Trophoblast cell (in vitro differentiated cells and primary cell): ENCODE measurements at regions not wholly inside any gene's neighbourhood (a gene's known extent, or its start where the extent isn't known, plus 50 kb on each side); places are given as distances from the start of the nearest gene placed in this dataset.

Experiments used
- DNase-seq, 2 donors: peaks; one replicate each; pipeline ENCODE4 v3.0.0-alpha.2; 2016
- H2AFZ ChIP-seq: 2 replicates; pipeline ENCODE4 v1.6.1; 2013; ENCODE audit warnings: low read length, moderate library complexity, mild to moderate bottlenecking; ENCODE audit not compliant: insufficient read depth, poor library complexity
- H2AK5ac ChIP-seq: 2 replicates; pipeline ENCODE4 v1.6.1; 2013; ENCODE audit warnings: mild to moderate bottlenecking, low read length
- H2BK120ac ChIP-seq: 2 replicates; pipeline ENCODE4 v1.6.1; 2013; ENCODE audit warnings: low read length, mild to moderate bottlenecking, moderate library complexity; ENCODE audit not compliant: insufficient read depth, poor library complexity
- H2BK12ac ChIP-seq: 2 replicates; pipeline ENCODE4 v1.6.1; 2013; ENCODE audit warnings: mild to moderate bottlenecking, low read length, moderate library complexity
- H2BK5ac ChIP-seq: 2 replicates; pipeline ENCODE4 v1.6.1; 2013; ENCODE audit warnings: low read length, low read depth, moderate library complexity, mild to moderate bottlenecking; ENCODE audit not compliant: poor library complexity
- H3K14ac ChIP-seq: 2 replicates; pipeline ENCODE4 v1.6.1; 2013; ENCODE audit warnings: mild to moderate bottlenecking, low read length
- H3K18ac ChIP-seq: 2 replicates; pipeline ENCODE4 v1.6.1; 2013; ENCODE audit warnings: mild to moderate bottlenecking, low read length
- H3K23ac ChIP-seq: 2 replicates; pipeline ENCODE4 v1.6.1; 2013; ENCODE audit warnings: low read length
- H3K27ac ChIP-seq: 2 replicates; pipeline ENCODE4 v1.5.1; 2013; ENCODE audit warnings: low read depth, mild to moderate bottlenecking, inconsistent platforms, low read length, moderate library complexity
- H3K27me3 ChIP-seq: 2 replicates; pipeline ENCODE4 v1.6.1; 2013; ENCODE audit warnings: inconsistent platforms, mild to moderate bottlenecking, low read length, moderate library complexity; ENCODE audit not compliant: insufficient read depth
- H3K36me3 ChIP-seq, 2 experiments: 1 replicate in 1 of 2; 2 replicates in 1 of 2; pipeline ENCODE4 v1.6.1; 2013; ENCODE audit warnings: low read length in 2 of 2, mild to moderate bottlenecking in 2 of 2, moderate library complexity in 1 of 2; ENCODE audit not compliant: insufficient read depth in 2 of 2, control insufficient read depth in 1 of 2
- H3K4ac ChIP-seq: 2 replicates; pipeline ENCODE4 v1.6.1; 2013; ENCODE audit warnings: low read depth, mild to moderate bottlenecking, low read length, moderate library complexity
- H3K4me1 ChIP-seq, 2 experiments: 1 replicate in 1 of 2; 2 replicates in 1 of 2; pipeline ENCODE4 v1.6.1; 2013; ENCODE audit warnings: low read length in 2 of 2, mild to moderate bottlenecking in 2 of 2, moderate library complexity in 1 of 2; ENCODE audit not compliant: insufficient read depth in 2 of 2, control insufficient read depth in 1 of 2
- H3K4me2 ChIP-seq: 2 replicates; pipeline ENCODE4 v1.6.1; 2013; ENCODE audit warnings: inconsistent platforms, mild to moderate bottlenecking, low read length, moderate library complexity
- H3K4me3 ChIP-seq: 2 replicates; pipeline ENCODE4 v1.5.1; 2013; ENCODE audit warnings: mild to moderate bottlenecking, low read depth, low read length, inconsistent platforms
- H3K79me1 ChIP-seq: one replicate; pipeline ENCODE4 v1.6.1; 2013; ENCODE audit warnings: low read length
- H3K79me2 ChIP-seq: 2 replicates; pipeline ENCODE4 v1.6.1; 2013; ENCODE audit warnings: low read length, mild to moderate bottlenecking; ENCODE audit not compliant: control insufficient read depth, insufficient read depth, poor library complexity
- H3K9ac ChIP-seq: 2 replicates; pipeline ENCODE4 v1.6.1; 2013; ENCODE audit warnings: mild to moderate bottlenecking, low read length
- H3K9me3 ChIP-seq: 2 replicates; pipeline ENCODE4 v1.6.1; 2013; ENCODE audit warnings: low read depth, mild to moderate bottlenecking, control low read depth, inconsistent platforms, low read length; ENCODE audit not compliant: insufficient read depth
- H4K12ac ChIP-seq: 2 replicates; pipeline ENCODE4 v1.6.1; 2013; ENCODE audit warnings: low read depth, mild to moderate bottlenecking, low read length, moderate library complexity
- H4K8ac ChIP-seq: 2 replicates; pipeline ENCODE4 v1.6.1; 2013; ENCODE audit warnings: low read depth, mild to moderate bottlenecking, low read length, moderate library complexity
- H4K91ac ChIP-seq: one replicate; pipeline ENCODE4 v1.6.1; 2013; ENCODE audit warnings: low read depth, mild to moderate bottlenecking, low read length, moderate library complexity
- whole genome bisulfite sequencing: extraction: QIAGEN DNeasy Blood & Tissue Kit; methylation state at CpG from one replicate; pipeline ENCODE4 v1.1.7; 2013; ENCODE audit warnings: missing lambda C conversion rate; ENCODE audit not compliant: insufficient read length, insufficient coverage; ENCODE audit errors: extremely low coverage; 5-methylcytosine and 5-hydroxymethylcytosine counted together

GRCh38 chr2:128685841-128686496, 367.3 kb upstream of the HS6ST1 start:
- WGBS = no CpG with 5 or more reads among the region's 10 CpGs

GRCh38 chr2:128686497-128686859, 367.8 kb upstream of the HS6ST1 start:
- Histone ChIP-seq H3K14ac (no peak overlapping the region), H3K4ac (no peak overlapping the region), H3K9ac (no peak overlapping the region), H3K79me1 (peaks cover 2% of the 10 kb centered on the region), H3K27me3 (no peaks in the 10 kb centered on the region), H3K9me3 (peaks cover 5% of the 10 kb centered on the region), H3K27ac (no peak overlapping the region), H3K23ac (no peak overlapping the region), H3K4me1 (peaks cover 0 to 2% of the 10 kb centered on the region in 2 experiments), H3K4me2 (no peak overlapping the region), H4K12ac (no peak overlapping the region), H3K79me2 (no peaks in the 10 kb centered on the region), H2BK120ac (no peak overlapping the region), H4K91ac (no peak overlapping the region), H4K8ac (no peak overlapping the region), H2AFZ (no peak overlapping the region), H2BK5ac (no peak overlapping the region), H2AK5ac (no peak overlapping the region), H3K4me3 (no peak overlapping the region), H2BK12ac (no peak overlapping the region), H3K36me3 (no peaks in the 10 kb centered on the region), H3K18ac (no peak overlapping the region)
- no CpG with 5 or more reads among the region's 4 CpGs for WGBS
- no peak for DNase-seq

More at GRCh38 chr2:128685841-128686496, 367.3 kb upstream of the HS6ST1 start:
- H2AK5ac ChIP-seq = no peak overlapping the region
- DNase-seq = no peak
- H4K91ac ChIP-seq = no peak overlapping the region
- no peak overlapping the region for H3K27ac ChIP-seq
- H4K12ac ChIP-seq = no peak overlapping the region
- no peak overlapping the region for H3K23ac ChIP-seq
- H2BK5ac ChIP-seq = no peak overlapping the region
- H3K79me2 ChIP-seq = no peaks in the 10 kb centered on the region
- no peak overlapping the region for H3K14ac ChIP-seq
- H3K27me3 ChIP-seq = no peaks in the 10 kb centered on the region
- no peak overlapping the region for H3K18ac ChIP-seq
- peaks cover 5% of the 10 kb centered on the region for H3K9me3 ChIP-seq
- H3K4ac ChIP-seq = no peak overlapping the region
- peaks cover 2% of the 10 kb centered on the region for H3K79me1 ChIP-seq
- peaks cover 0 to 2% of the 10 kb centered on the region in 2 experiments for H3K4me1 ChIP-seq
- H2BK120ac ChIP-seq = no peak overlapping the region
- no peak overlapping the region for H4K8ac ChIP-seq
- H3K9ac ChIP-seq = no peak overlapping the region
- no peak overlapping the region for H2BK12ac ChIP-seq
- H3K4me2 ChIP-seq = no peak overlapping the region
- no peaks in the 10 kb centered on the region for H3K36me3 ChIP-seq
- H2AFZ ChIP-seq = no peak overlapping the region
- no peak overlapping the region for H3K4me3 ChIP-seq

- Histone ChIP-seq H3K79me1 (peaks cover 2% of the 10 kb centered on the region), H3K27me3 (no peaks in the 10 kb centered on the region), H3K9ac (no peak overlapping the region), H3K79me2 (no peaks in the 10 kb centered on the region), H3K18ac (no peak overlapping the region), H4K12ac (no peak overlapping the region), H2AFZ (no peak overlapping the region), H3K9me3 (peaks cover 6% of the 10 kb centered on the region), H2BK120ac (no peak overlapping the region), H3K14ac (no peak overlapping the region), H4K8ac (no peak overlapping the region), H3K4me2 (no peak overlapping the region), H3K4me1 (peaks cover 0 to 2% of the 10 kb centered on the region in 2 experiments), H2AK5ac (no peak overlapping the region), H3K36me3 (no peaks in the 10 kb centered on the region), H3K4ac (no peak overlapping the region), H2BK12ac (no peak overlapping the region), H3K4me3 (no peak overlapping the region), H3K27ac (no peak overlapping the region), H3K23ac (no peak overlapping the region), H4K91ac (no peak overlapping the region), H2BK5ac (no peak overlapping the region)
- no CpG with 5 or more reads among the region's 6 CpGs for WGBS
- no peak for DNase-seq
These were observed 368.4 kb upstream of the HS6ST1 start for GRCh38 chr2:128686881-128687555.

DNA sequence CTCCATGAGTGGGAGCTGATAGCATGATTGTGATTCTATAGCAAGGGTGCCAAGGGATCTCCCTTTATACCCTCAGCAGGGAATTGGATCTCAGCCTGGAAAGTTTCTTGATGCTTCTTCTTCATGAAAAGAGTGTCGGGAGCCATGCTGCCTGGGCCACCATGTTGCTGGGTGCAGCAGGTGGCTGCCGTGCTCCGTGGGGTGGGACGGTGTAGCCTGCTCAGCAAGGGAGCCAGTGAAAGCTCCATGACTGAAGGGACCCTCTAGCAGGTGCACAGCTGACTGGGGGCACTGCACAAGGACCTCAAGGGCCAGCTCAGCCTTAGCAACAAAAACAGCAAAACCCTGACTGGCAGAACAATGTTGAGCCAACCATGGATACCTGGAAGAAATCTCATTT, 368.9 kb upstream of the HS6ST1 start:
- no peaks in the 10 kb centered on the region for H3K79me2 ChIP-seq
- DNase-seq = no peak
- no peak overlapping the region for H3K9ac ChIP-seq
- no peaks in the 10 kb centered on the region for H3K27me3 ChIP-seq
- H2AK5ac ChIP-seq = no peak overlapping the region
- no peak overlapping the region for H3K4ac ChIP-seq
- H3K14ac ChIP-seq = no peak overlapping the region
- H4K12ac ChIP-seq = peak overlapping the region; percentile 43
- no peak overlapping the region for H3K27ac ChIP-seq
- no peak overlapping the region for H3K23ac ChIP-seq
- no CpG with 5 or more reads among the region's 4 CpGs for WGBS
- no peak overlapping the region for H3K4me3 ChIP-seq
- H2AFZ ChIP-seq = no peak overlapping the region
- H4K8ac ChIP-seq = no peak overlapping the region
- peaks cover under 1% of the 10 kb centered on the region for H3K79me1 ChIP-seq
- H3K9me3 ChIP-seq = peaks cover 6% of the 10 kb centered on the region
- no peak overlapping the region for H2BK12ac ChIP-seq
- H3K4me1 ChIP-seq = peaks cover 0 to under 1% of the 10 kb centered on the region in 2 experiments
- H2BK120ac ChIP-seq = no peak overlapping the region
- no peak overlapping the region for H3K18ac ChIP-seq
- H3K36me3 ChIP-seq = no peaks in the 10 kb centered on the region
- no peak overlapping the region for H3K4me2 ChIP-seq
- no peak overlapping the region for H4K91ac ChIP-seq
- no peak overlapping the region for H2BK5ac ChIP-seq
